CD14-positive monocyte (primary cell): ENCODE measurements at regions not wholly inside any gene's neighbourhood (a gene's known extent, or its start where the extent isn't known, plus 50 kb on each side); places are given as distances from the start of the nearest gene placed in this dataset.
"Not testable (repeated sequence)": the region's sequence is repeated elsewhere in the genome, so short reads cannot be mapped to it uniquely, and the experiment has no call there.

Experiments used
- DNase-seq, 3 donors: peaks; one replicate each; pipeline ENCODE4 v3.0.0-alpha.2; 2011 to 2022
- H2AFZ ChIP-seq: 2 replicates; pipeline ENCODE4 v1.6.0; 2012; ENCODE audit warnings: mild to moderate bottlenecking, low read depth, low read length, inconsistent platforms; ENCODE audit not compliant: insufficient read depth, poor library complexity, severe bottlenecking
- H3K27ac ChIP-seq, 2 donors: 1 replicate in 1 of 2; 2 replicates in 1 of 2; pipeline ENCODE4 v1.5.1; 2012 to 2013; ENCODE audit warnings: low read length in 2 of 2, control low read depth in 1 of 2, inconsistent platforms in 1 of 2, low read depth in 1 of 2, mild to moderate bottlenecking in 1 of 2
- H3K27me3 ChIP-seq, 2 donors: one replicate each; pipeline versions ENCODE4 v1.6.0 to v1.6.1; 2011 to 2013; ENCODE audit warnings: low read length in 2 of 2; ENCODE audit not compliant: control insufficient read depth in 2 of 2, insufficient read depth in 2 of 2
- H3K36me3 ChIP-seq, 2 donors: replicated peaks in 1 of 2; 1 replicate in 1 of 2; 2 replicates in 1 of 2; pipeline versions ENCODE4 v1.5.1 to v1.6.1; 2012 to 2013; ENCODE audit warnings: low read length in 2 of 2, control low read depth in 1 of 2, inconsistent platforms in 1 of 2, mild to moderate bottlenecking in 1 of 2; ENCODE audit not compliant: insufficient read depth in 2 of 2, control insufficient read depth in 1 of 2
- H3K4me1 ChIP-seq, 2 donors: 1 replicate in 1 of 2; 2 replicates in 1 of 2; pipeline versions ENCODE4 v1.5.1 to v1.6.1; 2012 to 2013; ENCODE audit warnings: low read length in 2 of 2, control low read depth in 1 of 2, inconsistent platforms in 1 of 2, mild to moderate bottlenecking in 1 of 2, moderate library complexity in 1 of 2; ENCODE audit not compliant: insufficient read depth in 2 of 2, control insufficient read depth in 1 of 2
- H3K4me2 ChIP-seq: replicated peaks from 2 replicates; pipeline ENCODE3; 2012; ENCODE audit warnings: low read length, moderate library complexity, mild to moderate bottlenecking; ENCODE audit not compliant: poor library complexity, severe bottlenecking; ENCODE audit errors: extremely low read depth
- H3K4me3 ChIP-seq, 3 experiments: fragments of 200-600 bp in 1 of 3; sonication (generic) in 1 of 3; replicated peaks in 1 of 3; 1 replicate in 2 of 3; 2 replicates in 1 of 3; pipeline ENCODE4 v1.5.1; 2011 to 2013; ENCODE audit warnings: low read length in 3 of 3, mild to moderate bottlenecking in 3 of 3, control low read depth in 2 of 3, low read depth in 2 of 3, inconsistent platforms in 1 of 3, moderate library complexity in 1 of 3
- H3K79me2 ChIP-seq: 2 replicates; pipeline ENCODE4 v1.6.0; 2012; ENCODE audit warnings: mild to moderate bottlenecking, control low read depth, inconsistent platforms, low read length, moderate library complexity; ENCODE audit not compliant: insufficient read depth
- H3K9ac ChIP-seq: 2 replicates; pipeline ENCODE4 v1.6.0; 2017; ENCODE audit warnings: low read length, mild to moderate bottlenecking; ENCODE audit not compliant: insufficient read depth, poor library complexity, severe bottlenecking
- H3K9me3 ChIP-seq, 2 donors: replicated peaks in 1 of 2; 1 replicate in 1 of 2; 2 replicates in 1 of 2; pipeline versions ENCODE4 v1.5.1 to v1.6.1; 2012 to 2013; ENCODE audit warnings: low read length in 2 of 2, control low read depth in 1 of 2; ENCODE audit not compliant: control insufficient read depth in 1 of 2, insufficient read depth in 1 of 2
- H4K20me1 ChIP-seq: 2 replicates; pipeline ENCODE4 v1.6.0; 2012; ENCODE audit warnings: mild to moderate bottlenecking, low read length, control low read depth, moderate library complexity; ENCODE audit not compliant: insufficient read depth
- H3K27ac Mint-ChIP-seq, 7 donors: one replicate each; pipeline ENCODE4 v1.8.0; 2020; ENCODE audit warnings: mild to moderate bottlenecking in 7 of 7, mixed read lengths in 7 of 7, moderate library complexity in 6 of 7, inconsistent platforms in 2 of 7
- H3K27me3 Mint-ChIP-seq, 3 donors: one replicate each; pipeline ENCODE4 v1.8.0; 2021 to 2022; ENCODE audit warnings: low read depth in 3 of 3, mild to moderate bottlenecking in 3 of 3, mixed read lengths in 3 of 3, moderate library complexity in 3 of 3, inconsistent platforms in 1 of 3
- H3K36me3 Mint-ChIP-seq, 2 donors: one replicate each; pipeline ENCODE4 v1.8.0; 2020; ENCODE audit warnings: mixed read lengths in 2 of 2, inconsistent platforms in 1 of 2, mild to moderate bottlenecking in 1 of 2
- H3K4me1 Mint-ChIP-seq: one replicate; pipeline ENCODE4 v1.8.0; 2020; ENCODE audit warnings: mild to moderate bottlenecking, mixed read lengths
- H3K4me3 Mint-ChIP-seq, 2 donors: one replicate each; pipeline ENCODE4 v1.8.0; 2020; ENCODE audit warnings: mild to moderate bottlenecking in 2 of 2, mixed read lengths in 2 of 2, moderate library complexity in 1 of 2
- H3K9me3 Mint-ChIP-seq, 7 donors: one replicate each; pipeline ENCODE4 v1.8.0; 2020 to 2022; ENCODE audit warnings: mixed read lengths in 7 of 7, mild to moderate bottlenecking in 6 of 7, moderate library complexity in 6 of 7, inconsistent platforms in 2 of 7
- WGBS: methylation state at CpG from one replicate; pipeline ENCODE4 v1.1.5; 2013; ENCODE audit warnings: missing lambda C conversion rate; ENCODE audit not compliant: insufficient coverage; 5-methylcytosine and 5-hydroxymethylcytosine counted together
- intact Hi-C, 2 donors: fragments of 100-400 bp; cut with micrococcal nuclease; formaldehyde crosslinking; loops; one replicate each; pipeline versions ENCODE4 v1.15.0 to v1.15.1; 2023
- TF ChIP-seq, protein P1 (sequence below): fragments of 200-600 bp; IDR thresholded peaks from one replicate; pipeline ENCODE4 v1.8.0; 2022; ENCODE audit warnings: antibody characterized with exemption, mild to moderate bottlenecking

DNA sequence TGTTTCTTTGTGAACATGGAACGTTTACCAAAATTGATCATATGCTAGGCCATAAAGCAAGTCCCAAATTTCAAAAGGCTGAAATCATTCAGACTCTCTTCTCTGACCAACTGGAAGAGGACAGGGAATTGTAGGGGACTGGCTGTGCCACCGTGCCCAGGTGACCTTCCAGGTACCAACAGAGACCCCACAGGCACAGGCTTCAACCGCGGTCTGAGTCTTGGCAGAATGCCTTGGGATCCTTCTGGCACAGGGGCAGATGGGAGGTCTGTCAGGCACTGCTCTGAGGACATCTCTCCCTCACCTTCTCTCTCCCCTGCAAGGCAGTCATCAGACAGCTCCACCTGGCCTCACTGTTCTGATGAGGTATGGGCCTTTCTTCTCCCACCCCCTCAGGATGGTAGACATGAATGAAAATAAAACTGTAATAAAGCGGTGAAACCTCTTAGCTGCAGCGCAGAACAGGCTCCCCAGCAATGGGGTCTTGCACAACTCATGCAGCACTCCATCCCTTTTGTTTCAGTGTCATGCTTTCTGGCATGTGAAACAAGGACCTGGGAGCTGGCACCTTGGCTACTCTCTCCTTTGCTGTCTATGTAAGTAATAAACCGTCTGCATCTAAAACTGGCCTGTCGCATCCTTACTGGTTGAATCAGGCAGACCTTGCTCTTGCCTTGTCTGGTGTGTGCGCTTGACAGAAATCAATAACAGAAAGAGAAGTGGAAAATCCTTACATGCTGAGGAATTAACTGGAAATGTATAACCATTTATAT is 289.2 kb downstream of the KLF13 start:
- intact Hi-C loops = no loop called here
- Mint-ChIP-seq H3K4me3 (no peak overlapping the region), H3K27me3 (peaks cover 3 to 4% (median 4%) of the 10 kb centered on the region in 3 donors), H3K9me3 (peaks cover 0 to 8% (median 3%) of the 10 kb centered on the region in 7 donors), H3K27ac (no peak overlapping the region), H3K36me3 (no peaks in the 10 kb centered on the region), H3K4me1 (no peaks in the 10 kb centered on the region)
- no peak overlapping the region for H3K4me2 ChIP-seq
- H3K4me1 ChIP-seq = no peaks in the 10 kb centered on the region
- H3K4me3 ChIP-seq = no peak overlapping the region
- WGBS = 88% methylated on average over 5 of the region's 9 CpGs
- TF ChIP-seq, protein P1, sequence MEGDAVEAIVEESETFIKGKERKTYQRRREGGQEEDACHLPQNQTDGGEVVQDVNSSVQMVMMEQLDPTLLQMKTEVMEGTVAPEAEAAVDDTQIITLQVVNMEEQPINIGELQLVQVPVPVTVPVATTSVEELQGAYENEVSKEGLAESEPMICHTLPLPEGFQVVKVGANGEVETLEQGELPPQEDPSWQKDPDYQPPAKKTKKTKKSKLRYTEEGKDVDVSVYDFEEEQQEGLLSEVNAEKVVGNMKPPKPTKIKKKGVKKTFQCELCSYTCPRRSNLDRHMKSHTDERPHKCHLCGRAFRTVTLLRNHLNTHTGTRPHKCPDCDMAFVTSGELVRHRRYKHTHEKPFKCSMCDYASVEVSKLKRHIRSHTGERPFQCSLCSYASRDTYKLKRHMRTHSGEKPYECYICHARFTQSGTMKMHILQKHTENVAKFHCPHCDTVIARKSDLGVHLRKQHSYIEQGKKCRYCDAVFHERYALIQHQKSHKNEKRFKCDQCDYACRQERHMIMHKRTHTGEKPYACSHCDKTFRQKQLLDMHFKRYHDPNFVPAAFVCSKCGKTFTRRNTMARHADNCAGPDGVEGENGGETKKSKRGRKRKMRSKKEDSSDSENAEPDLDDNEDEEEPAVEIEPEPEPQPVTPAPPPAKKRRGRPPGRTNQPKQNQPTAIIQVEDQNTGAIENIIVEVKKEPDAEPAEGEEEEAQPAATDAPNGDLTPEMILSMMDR = no peak
- no peaks in the 10 kb centered on the region for H3K9me3 ChIP-seq
- H3K36me3 ChIP-seq = no peaks in the 10 kb centered on the region
- no peaks in the 10 kb centered on the region for H3K79me2 ChIP-seq
- no peaks in the 10 kb centered on the region for H3K27me3 ChIP-seq
- H3K9ac ChIP-seq = no peak overlapping the region
- H4K20me1 ChIP-seq = no peaks in the 10 kb centered on the region
- no peak overlapping the region for H2AFZ ChIP-seq
- no peak overlapping the region for H3K27ac ChIP-seq
- no peak for DNase-seq

DNA sequence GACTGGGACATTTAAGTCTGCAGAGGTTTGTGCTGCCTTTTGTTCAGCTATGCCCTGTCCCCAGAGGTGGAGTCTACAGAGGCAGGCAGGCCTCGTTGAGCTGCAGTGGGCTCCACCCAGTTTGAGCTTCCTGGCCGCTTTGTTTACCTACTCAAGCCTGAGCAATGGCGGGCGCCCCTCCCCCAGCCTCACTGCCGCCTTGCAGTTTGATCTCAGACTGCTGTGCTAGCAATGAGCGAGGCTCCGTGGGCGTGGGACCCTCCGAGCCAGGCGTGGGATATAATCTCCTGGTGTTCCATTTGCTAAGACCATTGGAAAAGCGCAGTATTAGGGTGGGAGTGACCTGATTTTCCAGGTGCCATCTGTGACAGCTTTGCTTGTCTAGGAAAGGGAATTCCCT is 296.7 kb downstream of the KLF13 start:
- WGBS = 80% methylated on average over 8 of the region's 11 CpGs
- H3K36me3 Mint-ChIP-seq, H3K27ac Mint-ChIP-seq: not testable (repeated sequence)

DNA sequence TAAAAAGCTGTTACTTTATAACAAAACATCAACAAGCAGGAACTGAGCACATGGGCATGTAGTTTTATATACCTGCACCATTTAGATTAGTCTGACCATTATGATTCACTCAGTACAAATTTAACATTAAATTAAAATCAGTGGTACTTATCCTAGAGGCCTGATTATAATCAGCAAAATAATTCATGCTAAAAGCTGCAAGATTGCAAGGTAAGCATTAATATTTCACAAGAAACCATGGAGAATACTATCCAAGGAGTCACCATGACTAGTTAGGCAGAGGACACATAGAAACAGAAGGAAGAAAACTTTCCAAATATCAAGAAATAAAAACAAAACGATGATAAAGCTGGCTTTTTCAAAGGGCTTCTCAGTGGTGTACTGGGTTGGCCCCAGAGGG is 297.5 kb downstream of the KLF13 start:
- H3K4me1 ChIP-seq, H4K20me1 ChIP-seq, H3K9me3 ChIP-seq, intact Hi-C loops, H3K9ac ChIP-seq, DNase-seq, H3K27ac ChIP-seq, H3K36me3 ChIP-seq, H3K4me2 ChIP-seq, H3K27me3 ChIP-seq, H2AFZ ChIP-seq, H3K27ac Mint-ChIP-seq, H3K79me2 ChIP-seq, H3K9me3 Mint-ChIP-seq, H3K4me3 ChIP-seq, H3K4me3 Mint-ChIP-seq, H3K36me3 Mint-ChIP-seq, H3K4me1 Mint-ChIP-seq, H3K27me3 Mint-ChIP-seq: not testable (repeated sequence)
- no CpG with 5 or more reads among the region's 1 CpG for WGBS

More for the DNA sequence above, 296.7 kb downstream of the KLF13 start:
- H3K36me3 ChIP-seq, H3K9ac ChIP-seq, intact Hi-C loops, H3K27ac ChIP-seq, H3K4me1 Mint-ChIP-seq, H3K4me3 ChIP-seq, H3K27me3 Mint-ChIP-seq, H3K4me1 ChIP-seq, H3K79me2 ChIP-seq, H3K9me3 Mint-ChIP-seq, H3K27me3 ChIP-seq, H4K20me1 ChIP-seq, H2AFZ ChIP-seq, H3K4me2 ChIP-seq, H3K9me3 ChIP-seq, DNase-seq, H3K4me3 Mint-ChIP-seq: not testable (repeated sequence)

DNA sequence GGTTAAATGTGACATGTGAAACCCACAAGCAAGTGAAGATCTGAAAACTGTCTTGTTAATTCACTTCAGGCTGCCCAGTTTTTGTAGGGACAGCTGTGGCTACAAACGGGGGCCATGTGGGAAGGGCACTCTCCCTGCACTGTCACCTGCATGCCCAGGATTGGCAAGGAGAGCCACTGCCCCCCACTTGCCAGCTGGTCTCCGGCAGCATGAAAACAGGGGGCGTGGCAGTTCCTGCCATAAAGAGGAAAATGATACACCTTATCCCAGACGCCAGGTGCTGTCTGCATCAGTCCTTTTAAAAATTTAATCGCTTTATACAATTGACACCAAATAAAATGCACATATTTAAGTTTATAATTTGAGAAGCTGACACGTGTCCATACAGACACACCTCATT is 309.1 kb downstream of the KLF13 start:
- H3K4me2 ChIP-seq, H4K20me1 ChIP-seq, H3K4me1 Mint-ChIP-seq, H3K4me1 ChIP-seq, H3K27me3 ChIP-seq, H3K27ac ChIP-seq, DNase-seq, intact Hi-C loops, H2AFZ ChIP-seq, H3K27ac Mint-ChIP-seq, H3K9me3 ChIP-seq, H3K4me3 ChIP-seq, H3K36me3 ChIP-seq, H3K36me3 Mint-ChIP-seq, H3K9ac ChIP-seq, H3K4me3 Mint-ChIP-seq, H3K79me2 ChIP-seq: not testable (repeated sequence)
- 82% methylated on average over 1 of the region's 6 CpGs for WGBS
- peaks cover 3 to 11% (median 6%) of the 10 kb centered on the region in 3 donors for H3K27me3 Mint-ChIP-seq
- peaks cover 5 to 22% (median 13%) of the 10 kb centered on the region in 7 donors for H3K9me3 Mint-ChIP-seq
